ENCODE measurements at regions not wholly inside any gene's neighbourhood (a gene's known extent, or its start where the extent isn't known, plus 50 kb on each side); places are given as distances from the start of the nearest gene placed in this dataset.
"Not testable (repeated sequence)": the region's sequence is repeated elsewhere in the genome, so short reads cannot be mapped to it uniquely, and the experiment has no call there.

GRCh38 chr20:12729326-12729725 lies 279.4 kb upstream of the SPTLC3 start:
- intact Hi-C loops (cut with DNase I): no loop called here
- DNase-seq (ENCODE audit: low spot score): no peak

GRCh38 chr20:12733811-12734210 lies 275.0 kb upstream of the SPTLC3 start:
- intact Hi-C loops (cut with DNase I): no loop called here
- DNase-seq (ENCODE audit: low spot score): no peak

DNA sequence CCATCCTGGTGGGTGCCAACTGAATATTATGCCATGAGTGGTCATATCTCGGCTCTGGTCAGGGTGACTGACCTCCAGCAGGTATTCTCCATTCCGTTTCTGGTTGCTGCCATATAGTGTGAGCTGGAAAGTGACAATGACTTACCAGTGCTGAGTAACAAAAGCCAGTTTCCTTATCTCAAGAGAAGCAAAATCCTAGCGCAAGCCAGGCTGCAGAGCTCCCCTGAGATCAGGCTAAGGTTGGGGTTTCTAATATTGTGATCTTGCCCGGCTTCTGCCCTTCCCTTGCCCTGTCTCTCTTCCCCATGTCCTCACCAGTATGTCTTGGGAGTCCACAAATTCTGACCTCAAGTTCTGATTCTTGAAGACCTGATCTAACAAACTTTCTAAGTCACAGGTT lies 271.3 kb upstream of the SPTLC3 start:
- intact Hi-C loops (cut with DNase I): no loop called here
- DNase-seq (ENCODE audit: low spot score): no peak

DNA sequence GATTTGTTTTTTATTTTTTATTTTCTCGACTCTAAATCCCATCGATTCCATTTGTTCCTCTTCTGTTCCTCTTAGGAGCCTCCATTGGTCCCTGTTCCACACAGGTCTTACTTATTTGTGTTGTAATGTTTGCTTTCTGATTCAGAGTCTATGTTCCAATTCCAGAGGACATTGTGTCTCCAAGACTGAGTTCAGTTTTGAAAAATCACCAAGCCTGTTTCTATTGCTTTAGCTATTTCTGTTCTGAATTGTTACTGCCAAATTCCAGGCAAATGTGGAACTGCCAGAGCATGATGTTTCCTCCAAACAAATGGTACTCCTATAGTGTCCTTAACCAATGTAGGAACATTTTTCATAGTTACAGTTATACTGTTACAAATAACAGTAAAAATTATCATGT lies 270.9 kb upstream of the SPTLC3 start:
- intact Hi-C loops (cut with DNase I): no loop called here
- no peak for DNase-seq (ENCODE audit: low spot score)

DNA sequence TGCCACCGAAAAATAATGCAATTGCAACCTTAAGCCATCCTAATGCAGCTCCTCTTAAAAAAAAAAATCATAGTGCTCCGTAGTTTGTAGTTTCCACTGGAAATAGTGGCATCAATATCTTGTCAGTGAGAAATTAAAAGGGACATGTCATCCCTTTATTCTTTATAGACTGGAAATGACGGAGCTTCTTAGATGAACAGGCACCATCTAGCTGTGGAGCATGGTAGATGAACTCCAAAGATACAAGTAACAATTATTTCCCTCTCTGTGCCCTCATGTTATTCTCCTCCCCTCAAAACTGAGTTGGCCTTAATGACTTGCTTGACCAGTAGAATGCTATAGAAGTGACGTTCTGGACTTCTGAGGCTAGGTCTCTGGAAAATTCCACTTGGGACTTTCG lies 268.1 kb upstream of the SPTLC3 start:
- intact Hi-C loops (cut with DNase I): no loop called here
- no peak for DNase-seq (ENCODE audit: low spot score)

DNA sequence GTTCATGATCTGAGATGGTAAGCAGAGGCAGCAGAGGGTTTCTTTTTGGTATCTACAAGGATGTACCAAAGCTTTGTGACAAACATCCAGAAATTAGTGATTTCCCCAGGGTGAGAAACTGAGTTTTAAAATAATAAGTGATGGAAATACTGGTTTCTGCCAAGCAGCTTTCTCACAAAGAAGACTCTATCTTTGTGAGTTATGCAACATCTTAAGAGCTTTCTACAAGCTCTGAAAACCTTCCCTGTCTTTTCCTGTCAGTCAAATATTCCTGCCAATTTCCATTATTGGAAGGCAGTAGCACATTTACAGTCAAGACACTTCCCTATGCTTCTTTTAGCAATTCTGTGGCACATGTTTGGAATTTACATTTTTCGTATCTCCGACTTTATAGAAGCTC lies 264.7 kb upstream of the SPTLC3 start:
- DNase-seq (ENCODE audit: low spot score): no peak
- intact Hi-C loops (cut with DNase I): no loop called here

- DNase-seq (ENCODE audit: low spot score): no peak
- intact Hi-C loops (cut with DNase I): no loop called here
Observed at GRCh38 chr20:12748359-12748994, 260.3 kb upstream of the SPTLC3 start.

DNA sequence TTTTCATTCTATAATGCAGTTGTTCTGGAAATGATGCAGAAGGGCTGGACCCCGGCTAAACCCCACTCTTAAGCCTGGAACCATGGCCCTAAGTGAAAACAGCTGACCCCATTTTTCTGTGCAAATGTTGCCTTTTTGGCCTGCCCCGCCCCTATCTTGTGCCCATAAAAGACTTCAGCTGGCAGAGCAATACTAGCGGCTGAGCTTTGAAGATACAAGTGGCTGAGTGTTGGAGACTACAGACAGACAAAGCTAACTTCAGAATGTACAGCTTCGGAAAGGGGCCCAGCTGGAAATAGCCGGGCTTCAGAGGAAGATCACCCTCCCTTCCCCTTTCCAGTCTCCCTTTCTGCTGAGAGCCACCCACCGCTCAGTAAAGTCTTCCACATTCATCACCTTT lies 258.6 kb upstream of the SPTLC3 start:
- no peak for DNase-seq (ENCODE audit: low spot score)
- intact Hi-C loops (cut with DNase I): no loop called here

DNA sequence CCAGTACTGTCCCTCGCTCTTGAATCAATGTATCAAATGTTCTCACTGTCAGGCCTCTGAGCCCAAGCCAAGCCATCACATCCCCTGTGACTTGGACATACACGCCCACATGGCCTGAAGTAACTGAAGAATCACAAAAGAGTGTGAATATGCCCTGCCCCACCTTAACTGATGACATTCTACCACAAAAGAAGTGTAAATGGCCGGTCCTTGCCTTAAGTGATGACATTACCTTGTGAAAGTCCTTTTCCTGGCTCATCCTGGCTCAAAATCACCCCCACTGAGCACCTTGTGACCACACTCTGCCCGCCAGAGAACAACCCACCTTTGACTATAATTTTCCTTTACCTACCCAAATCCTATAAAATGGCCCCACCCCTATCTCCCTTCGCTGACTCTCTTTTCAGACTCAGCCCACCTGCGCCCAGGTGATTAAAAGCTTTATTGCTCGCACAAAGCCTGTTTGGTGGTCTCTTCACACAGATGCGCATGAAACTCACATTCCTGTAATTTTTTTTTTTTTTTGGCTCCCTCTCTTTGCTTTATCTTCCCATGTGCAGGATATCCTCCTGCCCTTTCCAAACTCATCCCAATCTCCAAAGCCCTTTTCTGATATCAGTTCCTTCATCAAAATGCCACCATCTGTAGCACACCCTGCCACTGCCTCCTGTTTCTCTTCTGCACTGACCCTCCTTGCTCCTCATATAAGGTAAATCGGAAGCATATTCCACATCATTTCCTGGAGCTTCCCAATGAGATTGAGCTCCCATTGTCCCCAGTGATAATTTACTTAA lies 255.7 kb upstream of the SPTLC3 start:
- intact Hi-C loops (cut with DNase I); DNase-seq (ENCODE audit: low spot score): not testable (repeated sequence)

DNA sequence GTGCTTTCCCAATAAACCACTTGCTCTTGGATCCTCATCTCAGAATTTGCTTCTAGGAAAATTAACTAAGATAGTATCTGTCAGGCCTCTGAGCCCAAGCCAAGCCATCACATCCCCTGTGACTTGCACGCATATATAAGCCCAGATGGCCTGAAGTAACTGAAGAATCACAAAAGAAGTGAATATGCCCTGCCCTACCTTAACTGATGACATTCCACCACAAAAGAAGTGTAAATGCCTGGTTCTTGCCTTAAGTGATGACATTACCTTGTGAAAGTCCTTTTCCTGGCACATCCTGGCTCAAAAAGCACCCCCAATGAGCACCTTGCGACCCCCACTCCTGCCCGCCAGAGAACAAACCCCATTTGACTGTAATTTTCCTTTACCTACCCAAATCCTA lies 255.0 kb upstream of the SPTLC3 start:
- DNase-seq (ENCODE audit: low spot score); intact Hi-C loops (cut with DNase I): not testable (repeated sequence)

DNA sequence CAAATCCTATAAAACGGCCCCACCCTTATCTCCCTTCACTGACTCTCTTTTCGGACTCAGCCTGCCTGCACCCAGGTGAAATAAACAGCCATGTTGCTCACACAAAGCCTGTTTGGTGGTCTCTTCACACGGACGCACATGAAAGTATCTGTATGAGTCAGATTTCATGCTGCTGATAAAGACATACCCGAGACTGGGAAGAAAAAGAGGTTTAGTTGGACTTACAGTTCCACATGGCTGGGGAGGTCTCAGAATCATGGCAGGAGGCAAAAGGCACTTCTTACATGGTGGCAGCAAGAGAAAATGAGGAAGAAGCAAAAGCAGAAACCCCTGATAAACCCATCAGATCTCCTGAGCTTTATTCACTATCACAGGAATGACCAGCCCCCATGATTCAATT lies 249.3 kb upstream of the SPTLC3 start:
- intact Hi-C loops (cut with DNase I); DNase-seq (ENCODE audit: low spot score): not testable (repeated sequence)

DNA sequence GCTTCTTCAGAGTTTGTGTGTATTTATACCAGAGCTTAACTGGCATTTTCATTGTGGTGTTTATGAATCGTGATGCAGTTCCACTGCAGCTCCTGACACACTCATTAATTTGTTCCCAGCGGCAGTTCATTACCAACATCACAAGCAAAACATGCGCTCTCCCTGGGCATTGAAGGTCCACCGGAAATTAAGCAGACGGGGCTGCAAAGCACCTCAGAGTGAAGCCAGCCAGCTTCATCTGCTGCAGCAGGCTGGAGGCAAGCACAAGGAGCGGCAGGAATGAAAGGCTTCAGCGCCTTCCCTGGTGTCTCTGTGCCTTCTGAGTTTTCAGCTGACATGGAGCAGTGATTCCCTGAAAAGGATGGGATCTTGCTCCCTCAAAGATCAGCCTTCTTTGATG lies 246.0 kb upstream of the SPTLC3 start:
- no peak for DNase-seq (ENCODE audit: low spot score)
- intact Hi-C loops (cut with DNase I): no loop called here

- intact Hi-C loops (cut with DNase I): no loop called here
Observed at GRCh38 chr20:12763406-12763805, 245.4 kb upstream of the SPTLC3 start.

DNA sequence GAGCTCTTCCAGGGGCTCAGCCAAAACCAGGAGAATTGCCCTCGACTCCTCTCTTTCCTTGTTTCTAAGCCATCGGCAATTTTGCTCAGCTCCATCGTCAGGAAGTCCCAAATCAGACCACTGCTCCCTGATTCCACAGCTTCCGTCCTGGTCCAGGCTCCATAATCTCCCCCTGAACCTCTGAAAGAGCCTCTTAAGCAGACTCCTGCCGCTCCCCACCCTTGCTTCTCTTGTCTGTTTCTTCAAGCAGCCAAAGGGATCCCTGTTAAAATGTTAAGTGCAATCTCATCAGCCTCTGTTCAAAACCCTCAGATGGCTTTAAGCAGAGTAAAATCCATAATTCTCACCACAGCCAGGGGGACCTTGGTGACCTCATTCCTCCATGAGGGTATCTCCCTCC lies 244.7 kb upstream of the SPTLC3 start:
- intact Hi-C loops (cut with DNase I): no loop called here
- DNase-seq (ENCODE audit: low spot score): no peak

More at GRCh38 chr20:12763406-12763805, 245.4 kb upstream of the SPTLC3 start:
- DNase-seq (ENCODE audit: low spot score): no peak

- no peak for DNase-seq (ENCODE audit: low spot score)
- intact Hi-C loops (cut with DNase I): no loop called here
Observed at GRCh38 chr20:12764851-12765250, 243.9 kb upstream of the SPTLC3 start.

DNA sequence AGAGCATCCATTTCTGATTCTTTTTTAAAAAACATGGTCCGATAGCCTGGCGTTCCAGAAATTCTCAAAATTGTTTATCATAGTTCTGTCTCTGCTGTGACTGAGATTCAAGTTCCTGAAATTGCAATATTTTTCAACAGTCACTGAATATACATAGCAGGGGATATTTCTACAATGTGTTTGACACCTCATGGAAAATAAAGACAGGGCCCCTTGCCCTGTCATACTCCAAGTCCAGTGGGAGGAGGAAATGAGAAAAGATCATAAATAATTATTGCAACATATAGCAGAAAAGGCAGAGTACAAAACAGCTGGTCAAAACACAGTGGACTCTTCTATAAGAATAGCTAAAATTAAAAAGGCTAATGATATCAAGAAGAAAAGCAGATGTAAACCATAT lies 234.8 kb upstream of the SPTLC3 start:
- intact Hi-C loops (cut with DNase I): no loop called here
- no peak for DNase-seq (ENCODE audit: low spot score)

DNA sequence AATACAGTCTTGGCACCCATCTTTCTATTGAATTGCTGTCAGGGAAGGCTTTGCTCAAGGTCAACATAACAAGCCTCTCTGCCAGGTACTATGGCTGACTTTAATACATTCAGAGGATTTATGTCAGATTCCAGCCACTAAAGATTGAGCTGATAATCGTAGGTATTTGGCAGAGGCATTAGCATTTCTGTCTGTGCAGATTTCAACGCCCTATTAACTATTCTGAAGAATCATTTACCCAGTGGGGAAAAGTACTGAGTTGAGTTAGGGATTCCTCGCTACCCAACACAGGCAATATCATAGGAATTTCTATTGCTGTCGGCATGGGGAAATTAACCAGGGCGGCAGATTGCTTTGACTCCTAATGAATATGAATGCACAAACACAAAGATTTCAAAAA lies 233.7 kb upstream of the SPTLC3 start:
- no peak for DNase-seq (ENCODE audit: low spot score)
- intact Hi-C loops (cut with DNase I): no loop called here

- no peak for DNase-seq (ENCODE audit: low spot score)
- intact Hi-C loops (cut with DNase I): no loop called here
Observed at GRCh38 chr20:12777016-12777415, 231.8 kb upstream of the SPTLC3 start.

GRCh38 chr20:12786276-12786675 lies 222.5 kb upstream of the SPTLC3 start:
- no peak for DNase-seq (ENCODE audit: low spot score)

GRCh38 chr20:12788632-12789299 lies 220.0 kb upstream of the SPTLC3 start:
- intact Hi-C loops (cut with DNase I): no loop called here
- no peak for DNase-seq (ENCODE audit: low spot score)

More at GRCh38 chr20:12786276-12786675, 222.5 kb upstream of the SPTLC3 start:
- intact Hi-C loops (cut with DNase I): no loop called here

GRCh38 chr20:12790859-12791258 lies 217.9 kb upstream of the SPTLC3 start:
- intact Hi-C loops (cut with DNase I): no loop called here
- no peak for DNase-seq (ENCODE audit: low spot score)

Measured in posterior vena cava (tissue), 2 donors.